ENCODE measurements at regions not wholly inside any gene's neighbourhood (a gene's known extent, or its start where the extent isn't known, plus 50 kb on each side); places are given as distances from the start of the nearest gene placed in this dataset.

- no peak for DNase-seq (ENCODE audit: low read depth in 1 of 2, low spot score in 2 of 2)
- Histone ChIP-seq H3K36me3 (no peaks in the 10 kb centered on the region), H3K27me3 (replicated peaks) (no peaks in the 10 kb centered on the region), H3K9me3 (replicated peaks) (peaks cover 2% of the 10 kb centered on the region; the same call in 1 of the 2 replicates), H3K4me3 (no peak overlapping the region), H3K27ac (peak overlapping the region; percentile 91), H3K4me1 (replicated peaks) (peaks cover 17% of the 10 kb centered on the region)
Measured at GRCh38 chr2:188078534-188078933, 213.1 kb upstream of the GULP1 start.

- Histone ChIP-seq H3K9me3 (replicated peaks) (no peaks in the 10 kb centered on the region), H3K27me3 (replicated peaks) (no peaks in the 10 kb centered on the region), H3K36me3 (no peaks in the 10 kb centered on the region), H3K4me3 (no peak overlapping the region), H3K4me1 (replicated peaks) (peaks cover 17% of the 10 kb centered on the region), H3K27ac (peak overlapping the region; percentile 91)
- peak; percentile 64 to 88 for DNase-seq (ENCODE audit: low read depth in 1 of 2, low spot score in 2 of 2)
Measured at GRCh38 chr2:188079196-188079595, 212.5 kb upstream of the GULP1 start.

GRCh38 chr2:188085421-188085820, 206.3 kb upstream of the GULP1 start:
- DNase-seq (ENCODE audit: low read depth in 1 of 2, low spot score in 2 of 2), result no peak
- H3K27me3 ChIP-seq (replicated peaks), result no peaks in the 10 kb centered on the region

GRCh38 chr2:188089901-188090300, 201.8 kb upstream of the GULP1 start:
- no peak for DNase-seq (ENCODE audit: low read depth in 1 of 2, low spot score in 2 of 2)

More at GRCh38 chr2:188085421-188085820, 206.3 kb upstream of the GULP1 start:
- H3K27ac ChIP-seq, result no peak overlapping the region
- no peaks in the 10 kb centered on the region for H3K4me1 ChIP-seq (replicated peaks)
- no peaks in the 10 kb centered on the region for H3K36me3 ChIP-seq
- no peaks in the 10 kb centered on the region; the same call in 1 of the 2 replicates for H3K9me3 ChIP-seq (replicated peaks)
- no peak overlapping the region for H3K4me3 ChIP-seq

GRCh38 chr2:188091220-188091619, 200.5 kb upstream of the GULP1 start:
- Histone ChIP-seq H3K27me3 (replicated peaks) (no peaks in the 10 kb centered on the region), H3K36me3 (no peaks in the 10 kb centered on the region), H3K4me3 (no peak overlapping the region), H3K9me3 (replicated peaks) (no peaks in the 10 kb centered on the region; the same call in 1 of the 2 replicates), H3K4me1 (replicated peaks) (no peaks in the 10 kb centered on the region), H3K27ac (no peak overlapping the region)
- no peak for DNase-seq (ENCODE audit: low read depth in 1 of 2, low spot score in 2 of 2)

More at GRCh38 chr2:188089901-188090300, 201.8 kb upstream of the GULP1 start:
- no peaks in the 10 kb centered on the region for H3K4me1 ChIP-seq (replicated peaks)
- H3K4me3 ChIP-seq, result no peak overlapping the region
- H3K36me3 ChIP-seq, result no peaks in the 10 kb centered on the region
- no peak overlapping the region for H3K27ac ChIP-seq
- H3K9me3 ChIP-seq (replicated peaks), result no peaks in the 10 kb centered on the region; the same call in 1 of the 2 replicates
- H3K27me3 ChIP-seq (replicated peaks), result no peaks in the 10 kb centered on the region

GRCh38 chr2:188092734-188093133, 198.9 kb upstream of the GULP1 start:
- Histone ChIP-seq H3K9me3 (replicated peaks) (no peaks in the 10 kb centered on the region), H3K27me3 (replicated peaks) (no peaks in the 10 kb centered on the region), H3K4me3 (no peak overlapping the region), H3K4me1 (replicated peaks) (no peaks in the 10 kb centered on the region), H3K27ac (no peak overlapping the region), H3K36me3 (no peaks in the 10 kb centered on the region)
- DNase-seq (ENCODE audit: low read depth in 1 of 2, low spot score in 2 of 2), result no peak

- no peaks in the 10 kb centered on the region for H3K27me3 ChIP-seq (replicated peaks)
- H3K4me3 ChIP-seq, result no peak overlapping the region
- no peak for DNase-seq (ENCODE audit: low read depth in 1 of 2, low spot score in 2 of 2)
- H3K9me3 ChIP-seq (replicated peaks), result no peaks in the 10 kb centered on the region
- no peaks in the 10 kb centered on the region for H3K4me1 ChIP-seq (replicated peaks)
- H3K27ac ChIP-seq, result no peak overlapping the region
- H3K36me3 ChIP-seq, result no peaks in the 10 kb centered on the region
Measured at GRCh38 chr2:188096910-188097309, 194.8 kb upstream of the GULP1 start.

- Histone ChIP-seq H3K4me3 (no peak overlapping the region), H3K27ac (no peak overlapping the region), H3K4me1 (replicated peaks) (no peaks in the 10 kb centered on the region), H3K9me3 (replicated peaks) (no peaks in the 10 kb centered on the region), H3K36me3 (no peaks in the 10 kb centered on the region), H3K27me3 (replicated peaks) (no peaks in the 10 kb centered on the region)
- no peak for DNase-seq (ENCODE audit: low read depth in 1 of 2, low spot score in 2 of 2)
Measured at GRCh38 chr2:188102881-188103280, 188.8 kb upstream of the GULP1 start.

- Histone ChIP-seq H3K27ac (no peak overlapping the region), H3K4me1 (replicated peaks) (no peaks in the 10 kb centered on the region), H3K27me3 (replicated peaks) (no peaks in the 10 kb centered on the region), H3K36me3 (no peaks in the 10 kb centered on the region), H3K9me3 (replicated peaks) (no peaks in the 10 kb centered on the region), H3K4me3 (no peak overlapping the region)
- DNase-seq (ENCODE audit: low read depth in 1 of 2, low spot score in 2 of 2), result no peak
Measured at GRCh38 chr2:188114014-188114413, 177.7 kb upstream of the GULP1 start.

- no peak overlapping the region for H3K27ac ChIP-seq
- H3K36me3 ChIP-seq, result no peaks in the 10 kb centered on the region
- no peak overlapping the region for H3K4me3 ChIP-seq
- H3K4me1 ChIP-seq (replicated peaks), result no peaks in the 10 kb centered on the region
- DNase-seq (ENCODE audit: low read depth in 1 of 2, low spot score in 2 of 2), result no peak
- no peaks in the 10 kb centered on the region for H3K9me3 ChIP-seq (replicated peaks)
- no peaks in the 10 kb centered on the region for H3K27me3 ChIP-seq (replicated peaks)
Measured at GRCh38 chr2:188117706-188118105, 174.0 kb upstream of the GULP1 start.

GRCh38 chr2:188118431-188118830, 173.2 kb upstream of the GULP1 start:
- Histone ChIP-seq H3K36me3 (no peaks in the 10 kb centered on the region), H3K27me3 (replicated peaks) (no peaks in the 10 kb centered on the region), H3K27ac (no peak overlapping the region), H3K9me3 (replicated peaks) (no peaks in the 10 kb centered on the region), H3K4me3 (no peak overlapping the region), H3K4me1 (replicated peaks) (no peaks in the 10 kb centered on the region)
- no peak for DNase-seq (ENCODE audit: low read depth in 1 of 2, low spot score in 2 of 2)

GRCh38 chr2:188119112-188119838, 172.4 kb upstream of the GULP1 start:
- no peaks in the 10 kb centered on the region for H3K27me3 ChIP-seq (replicated peaks)
- no peaks in the 10 kb centered on the region for H3K4me1 ChIP-seq (replicated peaks)
- H3K9me3 ChIP-seq (replicated peaks), result no peaks in the 10 kb centered on the region
- DNase-seq (ENCODE audit: low read depth in 1 of 2, low spot score in 2 of 2), result no peak
- no peak overlapping the region for H3K4me3 ChIP-seq
- H3K27ac ChIP-seq, result no peak overlapping the region
- H3K36me3 ChIP-seq, result no peaks in the 10 kb centered on the region

GRCh38 chr2:188122985-188123384, 168.7 kb upstream of the GULP1 start:
- no peak for DNase-seq (ENCODE audit: low read depth in 1 of 2, low spot score in 2 of 2)
- Histone ChIP-seq H3K9me3 (replicated peaks) (no peaks in the 10 kb centered on the region), H3K27me3 (replicated peaks) (no peaks in the 10 kb centered on the region), H3K4me3 (no peak overlapping the region), H3K36me3 (no peaks in the 10 kb centered on the region), H3K27ac (no peak overlapping the region), H3K4me1 (replicated peaks) (no peaks in the 10 kb centered on the region)

GRCh38 chr2:188129677-188130076, 162.0 kb upstream of the GULP1 start:
- no peaks in the 10 kb centered on the region for H3K27me3 ChIP-seq (replicated peaks)
- H3K4me3 ChIP-seq, result no peak overlapping the region
- no peak overlapping the region for H3K27ac ChIP-seq
- H3K9me3 ChIP-seq (replicated peaks), result no peaks in the 10 kb centered on the region
- DNase-seq (ENCODE audit: low read depth in 1 of 2, low spot score in 2 of 2), result no peak
- peaks cover 4% of the 10 kb centered on the region; the same call in 1 of the 2 replicates for H3K4me1 ChIP-seq (replicated peaks)
- H3K36me3 ChIP-seq, result no peaks in the 10 kb centered on the region

- no peak for DNase-seq (ENCODE audit: low read depth in 1 of 2, low spot score in 2 of 2)
- peaks cover 5% of the 10 kb centered on the region; the same call in 1 of the 2 replicates for H3K4me1 ChIP-seq (replicated peaks)
- H3K27ac ChIP-seq, result no peak overlapping the region
- no peaks in the 10 kb centered on the region for H3K36me3 ChIP-seq
- H3K9me3 ChIP-seq (replicated peaks), result no peaks in the 10 kb centered on the region
- no peaks in the 10 kb centered on the region for H3K27me3 ChIP-seq (replicated peaks)
- no peak overlapping the region for H3K4me3 ChIP-seq
Measured at GRCh38 chr2:188130317-188130716, 161.4 kb upstream of the GULP1 start.

Measured in SJSA1 (cell line).